Neural cell (in vitro differentiated cells): ENCODE measurements at regions not wholly inside any gene's neighbourhood (a gene's known extent, or its start where the extent isn't known, plus 50 kb on each side); places are given as distances from the start of the nearest gene placed in this dataset.

Source experiments
- CTCF ChIP-seq: fragments of 450-650 bp; IDR thresholded peaks from 2 replicates; pipeline ENCODE4 v1.5.1; 2014; ENCODE audit warnings: antibody characterized with exemption, mild to moderate bottlenecking, moderate library complexity; ENCODE audit not compliant: poor library complexity, severe bottlenecking
- EP300 ChIP-seq: fragments of 450-650 bp; conservative IDR thresholded peaks from 2 replicates; pipeline ENCODE4 v1.6.1; 2014; ENCODE audit warnings: antibody characterized with exemption, mild to moderate bottlenecking, moderate library complexity; ENCODE audit not compliant: poor library complexity, severe bottlenecking
- EZH2 ChIP-seq: fragments of 200-600, 300-800 bp; shearing (Covaris generic), sonication (generic); IDR thresholded peaks from 2 replicates; pipeline ENCODE4 v1.6.1; 2014; ENCODE audit warnings: antibody characterized with exemption, low read length, borderline replicate concordance, mild to moderate bottlenecking; ENCODE audit not compliant: insufficient read depth, poor library complexity, severe bottlenecking
- MXI1 ChIP-seq: fragments of 450-650 bp; conservative IDR thresholded peaks from 2 replicates; pipeline ENCODE4 v1.6.1; 2014; ENCODE audit warnings: antibody characterized with exemption, mild to moderate bottlenecking; ENCODE audit not compliant: poor library complexity, severe bottlenecking
- POLR2AphosphoS5 ChIP-seq: IDR thresholded peaks from 2 replicates; pipeline ENCODE4 v1.6.1; 2012
- REST ChIP-seq: IDR thresholded peaks from 2 replicates; pipeline ENCODE4 v1.6.1; 2012; ENCODE audit warnings: borderline replicate concordance
- TAF1 ChIP-seq: IDR thresholded peaks from 2 replicates; pipeline ENCODE4 v1.6.1; 2012; ENCODE audit warnings: low read depth

- no peak for TF ChIP-seq CTCF
- no peak for TF ChIP-seq TAF1
- no peak for TF ChIP-seq EZH2
- no peak for TF ChIP-seq REST
- peak; percentile 52 for TF ChIP-seq MXI1
- TF ChIP-seq POLR2AphosphoS5, result peak; percentile 72
- peak; percentile 73 for TF ChIP-seq EP300
These were observed 253.5 kb upstream of the PLET1 start for GRCh38 chr11:112514011-112514740.
